ENCODE measurements at regions not wholly inside any gene's neighbourhood (a gene's known extent, or its start where the extent isn't known, plus 50 kb on each side); places are given as distances from the start of the nearest gene placed in this dataset.

DNA sequence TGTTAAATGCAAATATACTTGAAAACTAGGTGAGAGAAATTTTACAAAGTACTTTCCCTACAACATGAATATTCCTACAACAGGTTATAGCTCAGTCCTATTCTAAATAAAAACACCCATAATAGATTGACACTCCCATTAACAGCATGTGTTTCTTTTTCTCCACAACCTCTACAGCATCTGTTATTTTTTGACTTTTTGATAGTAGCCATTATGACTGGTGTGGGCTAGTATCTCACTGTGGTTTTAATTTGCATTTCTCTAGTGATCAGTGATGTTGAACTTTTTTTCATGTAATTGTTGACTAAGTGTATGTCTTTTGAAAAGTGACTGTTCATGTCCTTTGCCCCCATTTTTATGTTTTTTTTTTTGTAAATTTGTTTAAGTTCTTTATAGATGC is 1506.1 kb upstream of the CDH9 start:
- DNase-seq = no peak

GRCh38 chr5:28543473-28544098 is 1505.2 kb upstream of the CDH9 start:
- DNase-seq = no peak

- no peak for DNase-seq
Measured at GRCh38 chr5:28542987-28543386, 1504.6 kb upstream of the CDH9 start.

DNA sequence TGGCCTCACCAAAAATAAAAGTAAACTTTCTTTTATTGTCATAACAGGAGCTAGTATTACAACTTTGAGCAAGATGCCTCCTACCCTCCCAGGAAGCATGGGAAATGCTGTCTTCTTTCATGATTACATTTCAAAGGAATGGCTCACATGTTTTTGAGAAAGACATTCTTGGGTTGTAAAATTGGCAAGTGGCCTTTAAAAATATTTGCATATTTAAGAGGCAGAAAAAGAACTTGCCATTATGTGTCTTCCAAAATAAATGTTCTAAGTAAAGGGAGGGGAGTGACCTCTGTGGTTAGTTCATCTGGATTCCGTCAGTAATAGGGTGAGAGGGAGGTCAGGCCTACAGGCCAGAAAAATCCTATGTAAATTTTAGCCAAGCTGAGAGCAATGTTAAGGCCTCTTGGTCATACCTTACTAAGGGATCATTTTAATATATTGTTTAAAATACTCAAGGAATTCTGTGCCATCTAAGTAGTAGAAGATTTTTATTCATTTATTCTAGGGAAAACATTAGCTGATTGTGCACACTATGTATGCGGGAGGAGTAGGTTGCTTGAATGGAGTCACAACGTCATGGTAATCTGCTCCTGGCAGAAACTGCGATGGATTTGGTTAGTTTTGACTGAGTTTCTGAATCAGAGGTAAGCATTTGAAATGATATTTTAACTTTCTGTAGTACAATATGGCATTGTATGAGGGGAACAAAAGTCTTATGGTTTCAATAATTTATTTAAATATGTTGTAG is 1485.7 kb upstream of the CDH9 start:
- no peak for DNase-seq

DNA sequence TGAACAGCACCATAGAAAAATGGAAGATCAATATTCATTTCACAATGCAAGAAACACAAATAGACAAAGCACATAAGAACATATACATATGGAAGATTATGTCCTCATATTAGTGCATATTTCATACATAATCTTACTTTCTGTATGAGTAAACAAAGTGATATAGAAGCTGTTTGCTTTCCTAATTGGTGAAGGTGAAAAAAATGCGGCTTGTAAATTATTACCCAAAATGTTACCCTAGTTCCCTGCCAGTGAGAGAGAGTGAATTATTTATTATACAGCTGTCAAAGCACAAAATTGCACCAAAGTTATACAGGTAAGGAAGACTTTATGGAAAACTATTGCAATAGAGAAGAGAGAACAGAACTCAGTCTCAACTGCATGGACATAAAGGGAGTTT is 1485.0 kb upstream of the CDH9 start:
- DNase-seq = no peak

- DNase-seq = no peak
Measured at GRCh38 chr5:28517691-28518090, 1479.3 kb upstream of the CDH9 start.

DNA sequence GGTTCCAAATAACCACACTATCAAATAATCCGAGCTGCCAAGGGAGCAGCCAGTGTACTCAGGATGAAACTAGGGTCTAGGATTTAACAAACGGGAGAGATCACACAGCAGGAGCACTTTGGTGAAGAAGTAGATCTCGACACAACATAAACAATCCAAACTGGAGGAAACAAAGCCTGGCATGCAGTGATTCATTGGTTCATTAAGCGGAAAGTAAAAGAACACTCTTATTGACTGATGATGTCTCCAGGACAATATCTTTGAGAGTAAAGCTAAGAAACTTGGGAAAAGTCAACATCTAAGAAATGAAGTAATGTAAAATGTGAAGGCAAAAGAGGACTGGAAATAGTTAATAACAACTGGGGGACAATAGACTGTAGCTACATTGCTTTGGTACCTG is 1478.3 kb upstream of the CDH9 start:
- no peak for DNase-seq

GRCh38 chr5:28512648-28513047 is 1474.3 kb upstream of the CDH9 start:
- DNase-seq = no peak

- DNase-seq = no peak
Measured at GRCh38 chr5:28505121-28505520, 1466.7 kb upstream of the CDH9 start.

DNA sequence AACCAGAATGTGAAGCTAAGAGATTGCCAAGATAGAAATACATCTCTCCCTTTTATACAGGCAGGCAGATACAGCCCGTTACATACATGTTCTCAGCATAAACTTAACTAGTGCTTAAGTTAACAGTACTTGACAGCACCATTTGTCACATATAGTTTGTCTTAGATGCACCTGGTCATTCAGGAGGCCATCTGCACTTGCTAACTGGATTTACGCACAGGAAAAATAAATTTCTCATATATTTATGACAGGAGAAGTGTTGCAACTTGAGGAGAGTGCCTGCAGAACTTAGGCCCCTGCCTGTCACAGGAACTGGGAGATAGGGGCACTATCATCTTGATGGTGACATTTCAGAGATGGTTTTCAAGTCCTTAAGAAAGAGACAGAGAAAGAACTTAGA is 1462.1 kb upstream of the CDH9 start:
- DNase-seq = no peak

GRCh38 chr5:28499766-28500290 is 1461.4 kb upstream of the CDH9 start:
- DNase-seq = no peak

- DNase-seq = no peak
Measured at GRCh38 chr5:28495876-28496275, 1457.5 kb upstream of the CDH9 start.

DNA sequence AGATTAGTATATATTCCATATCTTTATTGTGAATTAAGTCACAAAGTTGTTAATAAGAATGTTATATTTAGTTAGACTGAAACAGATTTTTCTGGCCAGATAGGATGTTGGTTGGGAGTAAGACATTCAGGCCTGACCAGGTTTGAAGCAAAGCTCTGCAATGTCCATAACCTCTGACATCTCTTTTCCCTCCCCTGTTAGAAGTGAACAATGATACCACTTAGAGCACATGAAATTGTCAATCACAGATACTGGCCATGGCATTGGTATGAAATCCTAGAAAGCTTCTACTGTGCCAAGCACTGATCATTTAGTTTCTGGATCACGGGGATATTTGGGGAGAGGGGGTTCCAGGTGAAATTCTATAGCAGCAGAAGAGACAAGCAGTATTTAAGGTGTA is 1455.1 kb upstream of the CDH9 start:
- DNase-seq = no peak

- DNase-seq = no peak
Measured at GRCh38 chr5:28488752-28489151, 1450.4 kb upstream of the CDH9 start.

GRCh38 chr5:28483327-28484025 is 1445.1 kb upstream of the CDH9 start:
- DNase-seq = no peak

GRCh38 chr5:28473531-28474107 is 1435.2 kb upstream of the CDH9 start:
- DNase-seq = no peak

- no peak for DNase-seq
Measured at GRCh38 chr5:28468166-28468565, 1429.8 kb upstream of the CDH9 start.

GRCh38 chr5:28463728-28464127 is 1425.3 kb upstream of the CDH9 start:
- no peak for DNase-seq

DNA sequence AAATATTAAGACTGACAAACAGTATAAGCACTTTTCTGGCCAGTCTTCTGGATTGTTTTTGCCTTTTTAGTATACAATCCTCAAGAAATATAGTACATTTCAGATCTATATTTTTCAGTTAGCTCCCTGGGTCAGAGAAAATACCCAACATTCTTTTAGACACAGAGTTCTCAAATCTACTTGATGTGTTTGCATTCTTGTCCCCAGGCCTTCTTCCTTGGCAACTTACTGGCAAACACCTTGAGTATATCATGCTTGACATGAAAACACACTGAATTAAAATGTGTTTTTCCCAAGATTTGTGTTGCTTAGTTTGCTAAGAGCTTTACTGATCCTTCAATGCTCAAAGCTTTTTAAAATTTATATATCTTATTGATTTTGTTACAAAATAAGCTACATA is 1413.1 kb upstream of the CDH9 start:
- no peak for DNase-seq

- no peak for DNase-seq
Measured at GRCh38 chr5:28450997-28451396, 1412.6 kb upstream of the CDH9 start.

GRCh38 chr5:28448791-28449190 is 1410.4 kb upstream of the CDH9 start:
- no peak for DNase-seq

DNA sequence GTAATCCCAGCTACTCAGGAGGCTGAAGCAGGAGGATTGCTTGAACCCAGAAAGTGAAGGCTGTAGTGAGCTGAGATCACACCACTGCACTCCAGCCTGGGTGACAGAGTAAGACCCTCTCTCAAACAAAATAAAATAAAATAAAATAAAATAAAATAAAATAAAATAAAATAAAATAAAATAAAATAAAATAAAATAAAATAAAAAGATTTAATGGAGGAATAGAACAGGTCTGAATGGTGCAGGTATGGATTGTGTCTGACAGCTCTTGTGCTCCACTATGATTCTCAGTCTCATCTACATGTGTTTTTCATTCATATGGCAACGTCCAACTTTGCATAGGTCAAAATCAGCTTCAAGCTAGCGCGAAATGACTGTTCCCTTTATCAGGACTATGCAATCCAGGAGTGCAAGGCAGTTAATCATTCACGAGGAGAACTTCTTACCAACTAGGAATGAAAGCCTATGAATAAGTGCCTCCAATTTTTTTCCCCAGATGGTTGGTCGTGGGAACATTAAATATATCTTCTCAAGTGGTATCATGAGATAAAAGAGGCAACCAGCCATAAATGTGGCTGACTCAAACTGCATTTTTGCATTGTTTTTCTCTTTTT is 1392.3 kb upstream of the CDH9 start:
- DNase-seq = no peak

GRCh38 chr5:28421141-28421540 is 1382.8 kb upstream of the CDH9 start:
- no peak for DNase-seq

All from DMS 273 treated with DMSO at 0.1 percent for 48 hours (cell line).